GM11168 (cell line): ENCODE measurements at regions not wholly inside any gene's neighbourhood (a gene's known extent, or its start where the extent isn't known, plus 50 kb on each side); places are given as distances from the start of the nearest gene placed in this dataset.
"Not testable (repeated sequence)": the region's sequence is repeated elsewhere in the genome, so short reads cannot be mapped to it uniquely, and the experiment has no call there.

Source experiments
- in situ Hi-C: fragments of 300-500 bp; cut with MboI; formaldehyde crosslinking; loops from one replicate; pipeline ENCODE4 v1.12.0; 2022; ENCODE audit warnings: low sequenced_read_pairs; ENCODE audit not compliant: unreplicated experiment

DNA sequence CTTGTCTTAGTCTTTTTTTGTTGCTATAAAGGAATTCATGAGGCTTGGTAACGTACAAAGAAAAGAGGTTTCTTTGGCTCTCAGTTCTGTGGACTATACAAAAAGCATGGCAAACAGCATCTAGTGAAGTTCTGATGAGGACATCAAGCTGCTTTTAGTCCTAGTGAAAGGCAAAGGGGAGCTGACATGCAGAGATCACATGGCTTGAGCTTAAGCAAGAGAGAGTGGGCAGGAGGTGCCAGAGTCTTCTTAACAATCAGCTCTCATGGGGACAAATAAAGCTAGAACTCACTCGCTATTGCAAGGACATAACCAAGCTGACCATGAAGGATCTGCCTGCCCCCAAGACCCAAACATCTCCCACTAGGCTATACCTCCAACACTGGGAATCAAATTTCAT lies 1063.1 kb downstream of the PCDH7 start:
- in situ Hi-C loops: no loop called here

DNA sequence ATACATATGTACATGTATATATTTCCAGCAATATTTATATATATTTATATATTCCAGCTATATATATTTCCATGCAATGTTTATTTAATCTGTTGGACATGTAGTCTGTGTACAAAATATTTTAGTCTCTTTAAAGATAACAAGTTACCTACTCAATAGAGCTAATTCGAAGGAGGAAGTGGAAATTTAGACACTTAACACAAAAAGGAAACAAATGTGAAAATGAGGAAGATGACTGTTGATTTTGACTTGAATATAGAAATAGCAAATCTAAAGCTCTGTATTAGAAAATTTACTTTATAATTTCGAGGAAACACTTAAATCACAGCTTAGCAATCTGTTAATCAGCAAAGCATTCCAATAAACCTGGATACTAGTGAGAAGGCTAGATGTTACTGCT lies 1064.4 kb downstream of the PCDH7 start:
- in situ Hi-C loops: no loop called here

DNA sequence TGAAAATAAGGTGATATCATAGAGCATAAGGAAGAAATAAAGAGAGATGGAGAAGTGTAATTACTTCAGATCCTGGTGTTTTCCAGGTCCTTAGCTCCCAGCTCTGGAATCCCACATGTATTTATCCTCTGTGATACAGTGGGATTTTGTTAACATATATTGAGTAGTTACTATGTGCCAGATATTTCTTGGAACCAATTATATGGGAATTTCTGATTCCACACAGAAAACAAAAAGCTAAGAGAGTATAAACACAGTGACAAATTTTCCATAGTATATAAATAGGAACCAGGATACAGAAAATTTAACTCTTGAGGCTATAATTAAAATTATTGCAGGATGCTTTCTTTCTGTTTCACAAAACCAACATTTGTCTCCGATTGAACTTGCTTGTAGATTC lies 1067.5 kb downstream of the PCDH7 start:
- in situ Hi-C loops: no loop called here

DNA sequence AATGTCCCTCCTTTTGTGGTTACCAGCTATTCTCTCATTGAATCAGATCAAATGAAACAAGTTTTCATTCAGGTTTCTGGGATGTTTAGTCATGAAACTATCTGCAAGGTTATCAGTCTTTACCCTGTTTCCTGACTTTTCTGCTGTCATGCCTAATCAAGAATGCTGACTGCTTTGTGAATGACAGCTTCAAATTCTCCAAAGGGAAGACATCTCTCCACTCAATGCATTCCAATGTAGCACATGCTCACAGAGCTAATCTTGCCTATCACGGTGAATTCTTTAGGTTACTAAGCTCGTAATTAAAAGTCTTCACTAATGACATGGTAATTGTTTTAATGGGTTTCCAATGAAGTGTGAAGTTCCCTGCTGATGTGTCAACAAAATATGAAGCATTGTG lies 1068.5 kb downstream of the PCDH7 start:
- in situ Hi-C loops: no loop called here

DNA sequence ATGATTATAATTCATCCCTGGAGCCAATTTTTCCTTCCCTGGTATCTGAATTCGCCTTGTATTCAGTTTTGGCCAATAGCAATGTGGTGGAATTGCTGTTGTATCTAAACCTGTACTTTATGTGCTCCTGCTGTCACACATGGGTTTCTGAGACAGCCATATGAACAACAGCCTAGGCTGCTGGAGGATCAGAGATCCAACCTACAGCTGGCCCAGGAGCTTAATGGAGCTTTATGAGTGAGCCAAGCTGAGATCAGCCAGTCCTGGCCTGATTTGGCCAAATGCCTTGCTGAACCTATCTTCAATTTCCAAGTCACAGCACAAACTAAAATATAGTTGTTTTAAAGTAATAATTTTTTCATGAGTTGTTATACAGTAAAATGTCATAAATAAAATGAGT lies 1071.5 kb downstream of the PCDH7 start:
- in situ Hi-C loops: no loop called here

DNA sequence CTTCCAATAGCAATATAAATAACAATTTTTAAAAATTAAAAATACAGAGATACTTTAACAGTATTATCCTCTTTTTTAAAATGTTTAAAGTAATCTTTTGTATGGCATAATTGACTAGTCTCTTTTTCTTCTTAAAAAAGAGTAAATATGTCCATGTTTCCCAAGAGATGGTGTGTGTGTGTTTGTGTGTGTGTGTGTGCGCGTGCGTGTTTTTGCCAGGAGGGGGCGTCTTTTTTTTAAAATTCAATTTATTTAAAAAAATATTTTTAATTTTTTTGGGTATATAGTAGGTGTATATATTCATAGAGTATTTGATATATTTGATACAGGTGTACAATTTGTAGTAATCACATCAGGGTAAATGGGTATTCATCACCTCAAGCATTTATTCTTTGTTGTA lies 1073.7 kb downstream of the PCDH7 start:
- in situ Hi-C loops: no loop called here

DNA sequence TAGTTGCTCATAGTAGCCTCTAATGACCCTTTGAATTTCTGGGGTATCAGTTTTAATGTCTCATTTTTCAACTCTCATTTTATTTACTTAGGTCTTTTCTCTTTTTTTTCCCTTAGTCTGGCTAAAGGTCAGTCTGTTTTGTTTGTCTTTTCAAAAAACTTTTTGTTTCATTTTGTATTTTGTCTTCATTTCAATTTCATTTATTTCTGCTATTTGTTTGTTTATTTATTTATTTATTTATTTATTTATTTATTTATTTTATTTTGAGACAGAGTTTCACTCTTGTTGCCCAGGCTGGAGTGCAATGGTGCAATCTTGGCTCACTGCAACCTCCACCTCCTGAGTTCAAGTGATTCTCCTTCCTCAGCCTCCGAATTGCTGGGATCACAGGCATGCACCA lies 1076.9 kb downstream of the PCDH7 start:
- in situ Hi-C loops: not testable (repeated sequence)

DNA sequence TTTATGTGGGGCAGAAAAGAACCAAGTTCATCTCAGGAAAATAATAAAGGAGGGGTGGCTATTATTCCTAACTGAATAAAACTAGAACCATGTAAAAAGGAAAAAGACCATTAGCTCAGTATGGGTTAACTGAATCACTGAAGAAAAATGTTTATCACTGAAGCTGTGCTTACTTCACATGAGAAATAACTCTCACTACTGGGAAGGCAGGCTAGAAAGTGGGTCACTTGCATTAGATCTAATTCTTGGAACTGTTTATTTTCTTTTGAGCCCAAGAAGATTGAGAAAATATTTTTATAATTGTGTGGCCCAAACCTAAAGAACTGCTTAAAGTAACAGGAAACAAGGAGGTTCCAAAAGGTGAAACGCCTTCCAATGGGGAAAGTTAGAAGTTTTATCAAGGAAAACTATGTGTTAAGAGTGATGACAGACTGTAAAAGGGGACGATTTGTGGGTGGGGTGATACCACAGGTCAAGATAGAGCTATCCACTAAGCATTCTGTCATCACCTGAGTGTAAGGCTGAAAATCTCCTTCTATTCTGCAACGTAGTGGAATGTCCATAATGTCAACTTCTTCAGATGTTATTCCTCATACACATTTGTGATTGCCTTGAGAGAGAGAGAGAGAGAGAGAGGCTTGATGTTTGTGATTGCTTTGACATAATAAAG lies 1083.5 kb downstream of the PCDH7 start:
- in situ Hi-C loops: no loop called here

DNA sequence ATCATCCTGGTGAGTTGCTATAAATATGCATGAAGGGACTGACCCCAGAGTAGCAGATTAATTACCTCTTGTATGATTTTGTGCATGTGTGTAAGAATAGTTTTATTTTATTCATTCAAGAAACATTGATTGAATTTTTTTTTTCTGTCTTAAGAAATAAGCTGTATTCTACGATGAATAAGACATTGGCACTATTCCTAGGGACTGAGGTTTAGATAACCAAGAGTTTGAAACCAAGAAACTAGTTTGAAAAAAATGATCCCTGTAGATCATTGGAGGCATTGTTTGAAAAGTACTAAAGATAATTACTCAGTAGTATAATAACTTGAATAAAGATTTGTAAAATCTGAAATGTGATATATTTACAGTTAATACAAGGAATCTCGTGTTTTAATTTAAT lies 1086.9 kb downstream of the PCDH7 start:
- in situ Hi-C loops: no loop called here

DNA sequence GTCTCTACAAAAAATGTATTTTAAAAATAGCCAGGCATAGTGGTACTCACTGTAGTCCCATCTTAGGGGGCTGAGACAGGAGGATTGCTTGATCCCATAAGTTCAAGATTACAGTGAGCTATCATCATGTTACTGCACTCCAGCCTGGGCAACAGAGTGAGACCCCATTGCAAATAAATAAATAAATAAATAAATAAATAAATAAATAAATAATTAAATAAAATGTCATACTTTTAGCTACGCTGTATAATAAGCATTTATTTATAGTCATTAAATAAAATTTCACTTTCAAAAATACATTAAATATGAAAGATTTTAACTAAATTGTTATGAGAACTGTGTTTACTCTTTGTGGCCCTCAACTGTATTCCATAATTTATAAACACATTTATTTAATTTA lies 1124.2 kb downstream of the PCDH7 start:
- in situ Hi-C loops: no loop called here

DNA sequence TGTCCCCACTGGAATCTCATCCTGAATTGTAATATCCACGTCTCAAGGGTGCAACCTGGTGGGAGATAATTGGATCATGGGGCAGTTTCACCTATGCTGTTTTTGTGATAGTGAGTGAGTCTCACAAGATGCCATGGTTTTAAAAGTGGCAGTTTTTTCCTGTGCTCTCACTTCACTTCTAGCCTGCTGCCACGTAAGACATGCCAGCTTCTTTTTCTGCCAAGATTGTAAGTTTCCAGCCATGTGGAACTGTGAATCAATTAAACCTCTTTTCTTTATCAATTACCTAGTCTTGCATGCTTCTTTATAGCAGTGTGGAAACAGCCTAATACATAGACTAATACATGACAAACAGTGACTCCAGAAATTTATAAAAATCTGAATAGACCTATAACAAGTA lies 1131.8 kb downstream of the PCDH7 start:
- in situ Hi-C loops: no loop called here

DNA sequence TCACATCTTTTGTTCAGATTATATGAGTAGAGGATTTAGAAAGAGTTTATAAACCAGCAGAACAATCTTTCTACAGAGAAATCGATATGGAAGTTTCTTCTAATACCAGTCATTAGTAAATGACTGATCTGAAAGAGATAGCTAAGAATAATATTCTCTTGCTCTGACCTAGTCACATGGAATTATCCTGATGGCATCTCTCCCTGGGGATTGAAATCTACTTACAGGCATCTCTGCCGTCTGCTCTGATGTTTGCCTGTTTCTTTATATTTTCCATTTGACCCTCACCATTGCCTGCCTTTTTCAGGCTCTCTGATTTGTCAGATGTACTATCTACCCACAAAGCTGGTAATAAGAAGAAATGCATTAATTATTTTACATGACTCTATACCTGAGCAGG lies 1157.3 kb downstream of the PCDH7 start:
- in situ Hi-C loops: no loop called here

DNA sequence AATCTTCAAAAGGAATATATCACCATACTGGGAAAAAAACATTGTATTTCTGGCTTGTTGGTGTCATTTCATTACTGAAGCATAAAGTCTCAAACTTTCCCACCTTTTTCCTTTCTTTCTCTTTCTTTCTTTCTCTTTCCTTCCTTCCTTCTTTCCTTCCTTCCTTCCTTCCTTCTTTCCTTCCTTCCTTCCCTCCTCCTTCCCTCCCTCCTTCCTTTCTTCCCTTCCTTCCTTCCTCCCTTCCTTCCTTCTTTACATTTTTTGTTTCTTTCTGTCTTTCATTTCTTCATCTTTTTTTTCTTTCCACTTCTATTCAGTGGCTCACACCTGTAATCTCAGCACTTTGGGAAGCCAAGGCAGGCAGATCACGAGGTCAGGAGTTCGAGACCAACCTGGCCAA lies 1160.7 kb downstream of the PCDH7 start:
- in situ Hi-C loops: not testable (repeated sequence)

DNA sequence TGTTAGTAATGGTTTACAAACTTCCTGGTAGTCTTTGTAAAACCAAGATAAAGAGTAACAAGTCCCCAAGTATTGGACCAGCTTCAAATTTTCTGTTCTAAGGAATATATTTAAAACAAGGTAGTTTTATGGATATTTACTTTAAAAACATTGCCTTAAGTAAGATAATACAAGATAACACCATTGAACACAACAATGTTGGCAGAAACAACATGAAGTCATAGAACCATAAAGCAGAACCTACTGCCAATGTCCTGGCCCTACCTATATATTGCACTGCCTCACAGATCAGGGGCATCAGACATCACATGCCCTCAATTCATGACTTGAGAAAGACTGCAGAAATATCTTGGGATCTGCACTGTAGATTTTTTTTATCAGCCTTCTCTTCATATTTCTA lies 1176.2 kb downstream of the PCDH7 start:
- in situ Hi-C loops: no loop called here

DNA sequence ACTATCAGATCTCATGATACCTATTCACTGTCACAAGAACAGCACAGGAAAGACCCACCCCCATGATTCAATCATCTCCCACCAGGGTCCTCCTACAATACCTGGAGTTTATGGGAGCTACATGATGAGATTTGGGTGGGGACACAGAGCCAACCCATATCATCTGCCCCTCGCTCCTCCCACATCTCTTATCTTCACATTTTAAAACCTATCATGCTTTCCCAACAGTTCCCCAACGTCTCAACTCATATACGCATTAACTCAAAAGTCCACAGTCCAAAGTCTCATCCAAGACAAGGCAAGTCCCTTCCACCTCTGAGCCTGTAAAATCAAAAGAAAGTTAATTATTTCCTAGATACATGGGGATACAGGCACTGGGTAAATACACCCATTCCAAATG lies 1185.2 kb downstream of the PCDH7 start:
- in situ Hi-C loops: no loop called here

DNA sequence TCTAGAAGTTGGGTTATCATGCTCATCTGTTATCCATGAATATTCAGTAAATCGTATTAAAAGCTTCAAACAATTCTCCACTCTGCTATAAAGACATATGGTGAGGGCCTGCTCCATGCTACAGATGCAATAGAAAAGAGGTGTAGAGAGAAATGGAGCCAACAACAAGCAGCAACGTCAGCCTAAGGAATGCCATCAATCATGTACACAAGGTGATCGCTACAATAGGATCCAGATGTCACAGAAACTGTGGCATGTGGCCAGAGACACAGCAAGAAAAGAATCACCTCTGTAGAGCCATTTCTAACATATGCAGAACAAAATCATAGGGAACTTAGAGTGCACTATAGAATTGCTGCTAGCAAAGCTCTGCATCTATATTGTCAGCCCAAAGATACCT lies 1188.1 kb downstream of the PCDH7 start:
- in situ Hi-C loops: no loop called here

DNA sequence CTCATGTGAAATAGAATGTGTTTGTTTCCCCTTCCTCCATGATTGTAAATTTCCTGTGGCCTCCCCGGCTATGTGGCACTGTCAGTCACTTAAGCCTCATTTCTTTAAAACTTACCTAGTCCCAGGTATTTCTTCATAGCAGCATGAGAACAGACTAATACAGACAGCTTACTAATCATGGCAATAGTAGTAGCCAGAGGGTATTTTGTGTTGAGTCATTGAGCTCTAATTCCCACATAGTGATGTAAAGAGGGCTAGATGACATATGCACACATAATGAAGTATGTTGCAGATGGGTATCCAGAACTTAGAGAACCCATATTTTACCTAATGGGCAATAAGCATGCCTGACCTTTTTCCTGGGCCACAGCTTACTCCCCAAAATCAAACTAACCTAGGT lies 1197.2 kb downstream of the PCDH7 start:
- in situ Hi-C loops: no loop called here

DNA sequence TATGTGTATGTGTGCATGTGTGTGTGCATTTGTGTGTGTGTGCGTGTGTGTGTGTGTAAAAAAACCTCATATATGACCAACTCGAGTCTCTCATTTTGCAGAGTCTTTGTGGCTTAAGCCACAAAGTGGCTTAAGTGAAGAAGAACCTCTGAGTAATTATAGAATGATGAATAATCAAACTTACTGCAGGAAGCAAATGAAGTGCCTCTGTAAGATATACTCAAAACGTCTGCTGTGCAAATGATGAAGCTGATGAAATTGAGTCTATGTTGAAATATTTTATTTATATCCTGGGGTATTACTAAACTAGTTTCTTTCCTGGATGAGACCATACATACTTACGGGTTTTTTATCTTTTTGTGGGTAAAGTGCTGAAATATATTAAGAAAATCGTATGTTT lies 1198.7 kb downstream of the PCDH7 start:
- in situ Hi-C loops: no loop called here

DNA sequence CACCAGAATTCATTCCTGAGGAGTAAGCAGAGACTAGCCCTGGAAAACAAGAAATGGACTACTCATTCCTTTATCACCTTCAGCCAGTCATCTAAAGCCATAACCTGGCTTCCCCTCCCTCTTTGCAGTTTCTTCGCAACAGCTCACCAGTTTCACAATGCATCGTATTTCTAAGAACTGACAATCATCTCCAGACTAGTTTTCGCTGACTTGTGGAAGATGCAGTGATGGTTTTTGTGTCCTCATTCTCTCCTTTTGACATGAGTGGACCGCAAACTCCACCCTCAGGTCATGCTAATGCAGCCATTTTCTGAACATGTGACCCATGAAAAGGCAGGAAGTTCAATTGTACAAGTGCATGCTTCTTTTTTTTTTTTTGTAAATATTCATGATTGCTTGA lies 1203.5 kb downstream of the PCDH7 start:
- in situ Hi-C loops: no loop called here

DNA sequence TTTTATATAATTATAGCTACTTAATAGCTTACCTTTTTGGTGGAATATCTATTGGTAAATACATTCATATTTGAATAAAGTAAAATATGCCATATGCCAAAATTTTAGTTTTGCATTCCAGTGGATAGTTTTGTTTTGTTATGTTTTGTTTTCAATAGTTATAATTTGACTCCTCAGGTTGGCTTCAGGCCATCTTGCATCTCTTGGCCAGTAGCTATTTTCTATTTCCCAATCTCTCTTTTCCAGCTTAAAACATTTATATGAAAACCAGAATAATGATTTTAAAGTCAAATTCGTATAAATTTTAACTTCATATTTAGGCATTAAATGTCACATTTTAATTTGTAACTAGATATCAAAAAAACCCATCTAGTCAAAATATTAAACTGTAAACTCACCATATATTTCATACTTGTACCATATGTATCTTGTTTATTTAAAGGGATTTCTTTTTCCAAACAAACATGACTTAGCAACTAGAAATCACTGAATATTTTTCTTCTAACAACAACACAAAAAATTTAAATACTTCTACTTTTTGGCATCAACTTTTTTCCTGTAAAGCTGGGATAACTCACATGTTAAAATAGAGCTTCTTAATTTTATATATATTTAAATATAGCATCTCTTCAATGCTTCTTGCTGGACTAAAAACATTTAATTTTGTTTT lies 1209.6 kb downstream of the PCDH7 start:
- in situ Hi-C loops: no loop called here

DNA sequence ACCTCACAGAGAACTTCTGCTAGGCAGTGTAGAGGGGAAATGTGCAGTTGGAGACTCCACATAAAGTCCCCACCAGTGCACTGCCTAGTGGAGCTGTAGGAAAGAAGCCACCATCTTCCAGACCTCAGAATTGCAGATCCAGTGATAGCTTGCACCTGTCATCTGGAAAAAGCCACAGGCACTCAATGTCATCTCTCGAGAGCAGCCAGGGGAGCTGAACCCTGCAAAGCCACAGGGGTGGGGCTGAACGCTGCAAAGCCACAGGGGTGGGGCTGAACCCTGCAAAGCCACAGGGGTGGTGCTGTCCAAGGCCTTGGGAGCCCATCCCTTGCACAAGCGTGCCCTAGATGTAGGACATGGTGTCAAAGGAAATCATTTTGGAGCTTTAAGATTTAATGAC lies 1226.3 kb downstream of the PCDH7 start:
- in situ Hi-C loops: no loop called here

DNA sequence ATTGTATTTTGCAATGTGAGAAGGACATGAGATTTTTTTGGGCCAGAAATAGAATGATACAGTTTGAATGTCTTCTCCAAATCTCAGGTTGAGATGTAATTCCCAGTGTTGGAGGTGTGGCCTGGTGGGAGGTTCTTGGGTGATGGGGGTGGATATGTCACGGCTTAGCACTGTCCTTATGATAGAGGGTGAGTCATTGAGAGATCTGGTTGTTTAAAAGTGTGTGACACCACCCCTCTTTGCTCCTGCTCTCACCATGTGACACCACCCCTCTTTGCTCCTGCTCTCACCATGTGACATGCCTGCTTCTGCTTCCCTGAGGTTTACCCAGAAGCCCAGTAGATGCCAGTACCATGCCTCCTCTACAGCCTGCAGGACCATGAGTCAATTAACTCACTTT lies 1226.9 kb downstream of the PCDH7 start:
- in situ Hi-C loops: no loop called here
